GM12874 (cell line): ENCODE measurements at regions not wholly inside any gene's neighbourhood (a gene's known extent, or its start where the extent isn't known, plus 50 kb on each side); places are given as distances from the start of the nearest gene placed in this dataset.

Source experiments
- CTCF ChIP-seq: IDR thresholded peaks from 2 replicates; pipeline ENCODE4 v1.5.1; 2011; ENCODE audit warnings: low read depth, mild to moderate bottlenecking, control low read depth, low read length, moderate library complexity; ENCODE audit not compliant: insufficient read depth

DNA sequence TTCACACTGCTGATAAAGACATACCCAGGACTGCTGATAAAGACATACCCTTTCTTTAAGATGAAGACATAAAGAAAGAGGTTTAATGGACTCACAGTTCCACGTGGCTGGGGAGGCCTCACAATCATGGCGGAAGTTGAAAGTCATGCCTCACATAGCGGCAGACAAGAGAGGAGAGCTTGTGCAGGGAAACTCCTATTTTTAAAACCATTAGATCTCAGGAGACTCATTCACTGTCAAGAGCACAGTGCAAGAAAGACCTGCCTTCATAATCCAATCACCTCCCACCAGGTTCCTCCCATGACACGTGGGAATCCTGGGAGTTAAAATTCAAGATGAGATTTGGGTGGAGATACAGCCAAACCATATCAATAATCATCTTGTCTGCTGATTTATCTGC is 278.1 kb downstream of the SLC6A15 start:
- TF ChIP-seq CTCF, result no peak

DNA sequence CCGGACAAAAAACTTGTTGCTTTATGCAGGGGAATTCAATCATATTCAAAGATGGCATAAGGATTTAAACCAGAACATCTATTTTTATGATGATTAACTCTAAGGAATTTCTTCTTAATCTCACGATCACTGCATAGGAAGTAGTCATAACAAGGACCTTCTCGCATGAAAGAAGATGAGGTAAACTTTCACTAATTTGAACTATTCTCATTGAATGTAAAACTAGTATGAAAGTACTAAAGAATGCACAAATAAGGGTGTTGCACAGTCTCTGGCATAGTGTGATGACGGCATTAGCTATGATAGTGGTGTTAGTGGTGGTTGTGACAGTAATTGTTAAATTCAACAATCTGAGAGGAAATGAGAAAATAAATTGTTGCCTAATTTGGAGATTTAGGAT is 280.0 kb downstream of the SLC6A15 start:
- TF ChIP-seq CTCF, result no peak

- no peak for TF ChIP-seq CTCF
Measured at GRCh38 chr12:84631020-84631419, 281.6 kb downstream of the SLC6A15 start.

DNA sequence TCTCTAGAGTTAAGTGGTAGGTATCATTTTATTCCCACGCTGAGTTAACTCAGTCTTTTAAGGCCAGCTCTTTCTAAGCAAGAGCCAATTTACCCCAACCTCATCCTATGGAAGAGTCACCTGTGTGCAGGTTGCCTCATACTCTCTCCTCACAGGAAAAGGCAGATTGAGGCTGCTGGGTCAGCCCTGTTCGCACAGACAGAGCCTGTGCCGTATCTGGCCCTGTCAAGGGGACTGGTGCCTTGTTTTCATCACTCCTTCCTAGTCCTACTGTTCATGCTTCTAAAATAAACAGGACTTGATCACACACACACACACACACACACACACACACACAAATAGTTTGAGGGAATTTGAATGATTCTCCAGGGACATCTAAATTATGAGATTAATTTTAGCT is 285.0 kb downstream of the SLC6A15 start:
- no peak for TF ChIP-seq CTCF

- TF ChIP-seq CTCF, result no peak
Measured at GRCh38 chr12:84624601-84625000, 288.0 kb downstream of the SLC6A15 start.

DNA sequence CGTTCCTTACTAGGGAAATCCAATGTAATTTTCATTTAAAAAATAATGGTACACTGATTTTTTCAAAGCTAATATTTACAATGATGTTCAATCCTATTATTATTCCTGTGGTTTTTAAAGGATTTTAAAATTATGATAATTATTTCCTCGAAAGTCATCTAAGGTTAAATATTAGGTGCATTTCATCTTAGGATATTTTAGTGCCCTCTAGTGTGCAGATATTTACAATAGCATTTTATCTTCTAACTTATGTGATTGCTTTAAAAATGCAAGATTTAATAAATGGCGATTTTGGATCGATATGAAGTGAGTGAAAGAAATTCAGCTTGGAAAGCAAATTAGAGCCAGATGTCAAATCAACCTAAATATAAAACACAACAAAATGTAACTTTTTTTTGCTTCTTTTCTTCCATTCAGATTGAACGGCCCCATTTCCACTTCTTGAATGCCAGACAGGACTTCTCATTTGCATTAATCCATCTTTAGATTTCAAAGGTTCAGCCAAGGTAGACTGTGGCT is 293.5 kb downstream of the SLC6A15 start:
- TF ChIP-seq CTCF, result no peak

- no peak for TF ChIP-seq CTCF
Measured at GRCh38 chr12:84607170-84607819, 305.3 kb downstream of the SLC6A15 start.

DNA sequence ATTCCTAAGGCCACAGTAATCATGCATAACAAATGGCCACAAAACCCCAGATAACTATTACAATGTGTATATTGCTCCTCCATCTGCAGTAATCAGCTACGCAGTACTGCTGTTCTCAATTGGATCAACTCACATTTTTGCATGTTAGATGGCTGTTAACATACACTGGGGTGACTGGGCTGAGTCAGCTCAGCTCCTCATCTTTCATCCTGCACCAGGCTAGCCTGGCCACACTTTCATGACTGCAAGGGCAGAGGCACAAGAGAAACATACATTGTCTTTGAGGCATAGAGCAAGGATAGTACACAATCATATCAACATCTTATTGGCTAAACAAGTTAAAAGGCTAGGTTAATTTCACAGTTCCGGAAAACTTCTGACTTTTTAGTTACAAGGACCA is 306.6 kb downstream of the SLC6A15 start:
- TF ChIP-seq CTCF, result no peak
